NCI-H345 treated with DMSO at 0.1 percent for 48 hours (cell line): ENCODE measurements at regions not wholly inside any gene's neighbourhood (a gene's known extent, or its start where the extent isn't known, plus 50 kb on each side); places are given as distances from the start of the nearest gene placed in this dataset.

ENCODE experiments used
- DNase-seq: peaks from one replicate; lab custom pipeline; 2025; ENCODE audit not compliant: unreplicated experiment; lab: John Stamatoyannopoulos, UW

- DNase-seq = no peak
Observed at GRCh38 chr13:95352486-95352885, 51.2 kb upstream of the ABCC4 start.

GRCh38 chr13:95354156-95354555, 52.9 kb upstream of the ABCC4 start:
- DNase-seq = no peak

- no peak for DNase-seq
Observed at GRCh38 chr13:95354680-95355487, 53.6 kb upstream of the ABCC4 start.

- DNase-seq = no peak
Observed at GRCh38 chr13:95355494-95355893, 54.2 kb upstream of the ABCC4 start.

- DNase-seq = no peak
Observed at GRCh38 chr13:95356916-95357315, 55.7 kb upstream of the ABCC4 start.

GRCh38 chr13:95357875-95358274, 56.6 kb upstream of the ABCC4 start:
- no peak for DNase-seq

- DNase-seq = no peak
Observed at GRCh38 chr13:95360052-95360451, 58.8 kb upstream of the ABCC4 start.

- no peak for DNase-seq
Observed at GRCh38 chr13:95360464-95361097, 59.3 kb upstream of the ABCC4 start.

- no peak for DNase-seq
Observed at GRCh38 chr13:95361686-95362085, 60.4 kb upstream of the ABCC4 start.

- DNase-seq = no peak
Observed at GRCh38 chr13:95362666-95363065, 61.4 kb upstream of the ABCC4 start.

GRCh38 chr13:95367309-95367843, 66.1 kb upstream of the ABCC4 start:
- DNase-seq = no peak

- DNase-seq = no peak
Observed at GRCh38 chr13:95368998-95369397, 67.7 kb upstream of the ABCC4 start.

- DNase-seq = no peak
Observed at GRCh38 chr13:95375706-95376105, 74.5 kb upstream of the ABCC4 start.

- no peak for DNase-seq
Observed at GRCh38 chr13:95378603-95379002, 77.4 kb upstream of the ABCC4 start.

- DNase-seq = peak; percentile 67
Observed at GRCh38 chr13:95380468-95381211, 79.4 kb upstream of the ABCC4 start.

- DNase-seq = no peak
Observed at GRCh38 chr13:95381212-95381527, 79.9 kb upstream of the ABCC4 start.

GRCh38 chr13:95382411-95382810, 81.2 kb upstream of the ABCC4 start:
- DNase-seq = no peak

- no peak for DNase-seq
Observed at GRCh38 chr13:95382916-95383315, 81.7 kb upstream of the ABCC4 start.

- no peak for DNase-seq
Observed at GRCh38 chr13:95385373-95385772, 84.1 kb upstream of the ABCC4 start.

GRCh38 chr13:95385798-95386197, 84.5 kb upstream of the ABCC4 start:
- DNase-seq = no peak

GRCh38 chr13:95386370-95386769, 85.1 kb upstream of the ABCC4 start:
- DNase-seq = no peak

GRCh38 chr13:95387733-95388207, 86.5 kb upstream of the ABCC4 start:
- no peak for DNase-seq
